GM21786 (cell line): ENCODE measurements at regions not wholly inside any gene's neighbourhood (a gene's known extent, or its start where the extent isn't known, plus 50 kb on each side); places are given as distances from the start of the nearest gene placed in this dataset.
"Not testable (repeated sequence)": the region's sequence is repeated elsewhere in the genome, so short reads cannot be mapped to it uniquely, and the experiment has no call there.

ENCODE experiments used
- ATAC-seq: cut with Tn5 transposase; IDR thresholded peaks from one replicate; pipeline ENCODE4 v1.9.1; 2021; ENCODE audit not compliant: unreplicated experiment

- no peak for ATAC-seq
Observed at GRCh38 chr6:74597266-74597665, 608.6 kb downstream of the COL12A1 start.

- ATAC-seq: no peak
Observed at GRCh38 chr6:74596588-74596987, 609.3 kb downstream of the COL12A1 start.

GRCh38 chr6:74594350-74594749 is 611.5 kb downstream of the COL12A1 start:
- not testable (repeated sequence) for ATAC-seq

GRCh38 chr6:74588094-74588832 is 617.6 kb downstream of the COL12A1 start:
- no peak for ATAC-seq

- no peak for ATAC-seq
Observed at GRCh38 chr6:74587386-74587785, 618.5 kb downstream of the COL12A1 start.

- no peak for ATAC-seq
Observed at GRCh38 chr6:74585753-74586152, 620.1 kb downstream of the COL12A1 start.

GRCh38 chr6:74581681-74582080 is 624.2 kb downstream of the COL12A1 start:
- ATAC-seq: no peak

GRCh38 chr6:74579794-74580193 is 626.1 kb downstream of the COL12A1 start:
- no peak for ATAC-seq

- ATAC-seq: no peak
Observed at GRCh38 chr6:74579047-74579446, 626.8 kb downstream of the COL12A1 start.

GRCh38 chr6:74578339-74578738 is 627.5 kb downstream of the COL12A1 start:
- ATAC-seq: no peak

- ATAC-seq: peak; percentile 94
Observed at GRCh38 chr6:74577619-74578018, 628.2 kb downstream of the COL12A1 start.

- no peak for ATAC-seq
Observed at GRCh38 chr6:74574794-74575193, 631.1 kb downstream of the COL12A1 start.

GRCh38 chr6:74573613-74574012 is 632.2 kb downstream of the COL12A1 start:
- ATAC-seq: no peak

GRCh38 chr6:74570044-74570443 is 635.8 kb downstream of the COL12A1 start:
- ATAC-seq: no peak

- no peak for ATAC-seq
Observed at GRCh38 chr6:74568861-74569260, 637.0 kb downstream of the COL12A1 start.

- not testable (repeated sequence) for ATAC-seq
Observed at GRCh38 chr6:74567923-74568290, 637.9 kb downstream of the COL12A1 start.

- no peak for ATAC-seq
Observed at GRCh38 chr6:74567281-74567922, 638.5 kb downstream of the COL12A1 start.

- no peak for ATAC-seq
Observed at GRCh38 chr6:74557236-74557635, 648.6 kb downstream of the COL12A1 start.

GRCh38 chr6:74554041-74554440 is 651.8 kb downstream of the COL12A1 start:
- no peak for ATAC-seq

GRCh38 chr6:74551896-74552295 is 654.0 kb downstream of the COL12A1 start:
- no peak for ATAC-seq

- ATAC-seq: no peak
Observed at GRCh38 chr6:74550821-74551220, 655.0 kb downstream of the COL12A1 start.

GRCh38 chr6:74549746-74550145 is 656.1 kb downstream of the COL12A1 start:
- ATAC-seq: no peak
